ENCODE measurements at regions not wholly inside any gene's neighbourhood (a gene's known extent, or its start where the extent isn't known, plus 50 kb on each side); places are given as distances from the start of the nearest gene placed in this dataset.

DNA sequence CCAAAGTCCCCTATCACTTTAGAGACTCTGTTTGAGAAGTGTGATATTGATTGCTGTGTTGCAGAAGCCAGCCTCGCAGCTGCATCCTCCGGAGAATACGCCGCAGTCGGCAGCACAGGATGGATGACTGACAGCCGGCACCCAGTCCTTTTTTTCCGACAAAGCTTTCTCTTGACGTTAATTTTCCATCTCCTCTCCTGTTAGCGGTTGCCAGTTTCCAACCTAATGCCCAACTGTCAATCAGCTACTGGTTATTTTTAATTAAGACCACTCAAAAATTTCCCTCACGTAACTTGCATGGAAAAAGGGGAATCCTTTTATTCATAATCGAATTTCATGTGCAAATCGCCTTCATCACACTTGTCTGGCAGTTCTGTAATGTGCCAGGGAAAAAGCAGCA is 953.9 kb downstream of the CDH11 start:
- no TSS peak for BruUV-seq (replicated peaks)
- ATAC-seq = no peak
- no peaks in the 10 kb centered on the region for H3K27me3 ChIP-seq (ENCODE audit: control insufficient read depth, insufficient read depth, low read length)

DNA sequence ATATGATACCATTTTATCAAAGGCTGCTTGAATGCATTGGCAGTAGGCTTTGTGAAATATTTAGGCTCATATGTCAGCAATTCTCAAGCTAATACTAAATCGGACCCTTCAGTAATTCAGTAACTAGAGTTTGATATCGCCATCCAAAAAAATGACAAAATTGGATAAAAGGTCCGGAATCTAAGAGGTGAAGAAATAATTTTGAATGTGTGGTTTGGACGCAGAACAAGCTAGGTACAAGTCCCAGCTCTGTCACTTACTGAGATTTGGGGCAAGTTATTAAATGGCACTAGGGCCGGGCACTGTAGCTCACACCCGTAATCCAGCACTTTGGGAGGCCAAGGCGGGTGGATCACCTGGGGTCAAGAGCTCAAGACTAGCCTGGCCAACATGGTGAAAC is 956.5 kb downstream of the CDH11 start:
- no peak for TF ChIP-seq REST (IDR thresholded peaks at IDR 0.05; ENCODE audit: insufficient read depth in 1 of 2, low read depth in 2 of 2, low read length in 1 of 2)
- no peak for TF ChIP-seq SIN3A (IDR thresholded peaks at IDR 0.05; ENCODE audit: borderline replicate concordance, insufficient read depth, low read depth, low read length)
- no peak for TF ChIP-seq POLR2AphosphoS5 (IDR thresholded peaks at IDR 0.05; ENCODE audit: low read depth, low read length)
- TF ChIP-seq TCF7L2 (IDR thresholded peaks at IDR 0.05; ENCODE audit: low read depth, low read length) = no peak
- ChIA-PET CTCF (interaction anchor here (0.5 kb wide), 1 partner anchor 493 kb away, joined by 3 read pairs; no protein-coding TSS in a partner anchor), POLR2A (no interaction called here)
- Histone ChIP-seq H3K9me3 (ENCODE audit: control insufficient read depth, insufficient read depth, low read depth, low read length) (no peaks in the 10 kb centered on the region), H3K27me3 (ENCODE audit: control insufficient read depth, insufficient read depth, low read length) (no peaks in the 10 kb centered on the region), H3K4me3 (ENCODE audit: low read depth in 2 of 2, low read length in 2 of 2) (no peak overlapping the region), H3K27ac (ENCODE audit: low read length) (no peak overlapping the region), H3K4me1 (ENCODE audit: control insufficient read depth, insufficient read depth, low read length) (no peaks in the 10 kb centered on the region), H3K36me3 (ENCODE audit: control insufficient read depth, insufficient read depth, low read length) (no peaks in the 10 kb centered on the region)
- intact Hi-C loops (cut with micrococcal nuclease; ENCODE audit: unreplicated experiment) (no loop called here), in situ Hi-C loops (cut with HindIII; ENCODE audit: low pct_unique_long_range_greater_than_20kb, low sequenced_read_pairs) (no loop called here)
- DNase-seq (ENCODE audit: low read depth, low spot score) (no peak), ATAC-seq (no peak)
- BruUV-seq (replicated peaks) = no TSS peak

More for the DNA sequence above, 953.9 kb downstream of the CDH11 start:
- no peaks in the 10 kb centered on the region for H3K4me1 ChIP-seq (ENCODE audit: control insufficient read depth, insufficient read depth, low read length)
- TF ChIP-seq TCF7L2 (IDR thresholded peaks at IDR 0.05; ENCODE audit: low read depth, low read length) (no peak), POLR2AphosphoS5 (IDR thresholded peaks at IDR 0.05; ENCODE audit: low read depth, low read length) (no peak), REST (IDR thresholded peaks at IDR 0.05; ENCODE audit: insufficient read depth in 1 of 2, low read depth in 2 of 2, low read length in 1 of 2) (no peak), SIN3A (IDR thresholded peaks at IDR 0.05; ENCODE audit: borderline replicate concordance, insufficient read depth, low read depth, low read length) (no peak)
- POLR2A ChIA-PET = no interaction called here
- H3K27ac ChIP-seq (ENCODE audit: low read length) = no peak overlapping the region
- no peak overlapping the region for H3K4me3 ChIP-seq (ENCODE audit: low read depth in 2 of 2, low read length in 2 of 2)
- in situ Hi-C loops (cut with HindIII; ENCODE audit: low pct_unique_long_range_greater_than_20kb, low sequenced_read_pairs) = no loop called here
- DNase-seq (ENCODE audit: low read depth, low spot score) = no peak
- H3K36me3 ChIP-seq (ENCODE audit: control insufficient read depth, insufficient read depth, low read length) = no peaks in the 10 kb centered on the region
- intact Hi-C loops (cut with micrococcal nuclease; ENCODE audit: unreplicated experiment) = no loop called here
- no peaks in the 10 kb centered on the region for H3K9me3 ChIP-seq (ENCODE audit: control insufficient read depth, insufficient read depth, low read depth, low read length)
- CTCF ChIA-PET = no interaction called here
